GM18502 (cell line): ENCODE measurements at regions not wholly inside any gene's neighbourhood (a gene's known extent, or its start where the extent isn't known, plus 50 kb on each side); places are given as distances from the start of the nearest gene placed in this dataset.

ENCODE experiments used
- ATAC-seq: cut with Tn5 transposase; IDR thresholded peaks from one replicate; pipeline ENCODE4 v1.9.1; 2021; ENCODE audit warnings: mild to moderate bottlenecking; ENCODE audit not compliant: unreplicated experiment, poor library complexity

DNA sequence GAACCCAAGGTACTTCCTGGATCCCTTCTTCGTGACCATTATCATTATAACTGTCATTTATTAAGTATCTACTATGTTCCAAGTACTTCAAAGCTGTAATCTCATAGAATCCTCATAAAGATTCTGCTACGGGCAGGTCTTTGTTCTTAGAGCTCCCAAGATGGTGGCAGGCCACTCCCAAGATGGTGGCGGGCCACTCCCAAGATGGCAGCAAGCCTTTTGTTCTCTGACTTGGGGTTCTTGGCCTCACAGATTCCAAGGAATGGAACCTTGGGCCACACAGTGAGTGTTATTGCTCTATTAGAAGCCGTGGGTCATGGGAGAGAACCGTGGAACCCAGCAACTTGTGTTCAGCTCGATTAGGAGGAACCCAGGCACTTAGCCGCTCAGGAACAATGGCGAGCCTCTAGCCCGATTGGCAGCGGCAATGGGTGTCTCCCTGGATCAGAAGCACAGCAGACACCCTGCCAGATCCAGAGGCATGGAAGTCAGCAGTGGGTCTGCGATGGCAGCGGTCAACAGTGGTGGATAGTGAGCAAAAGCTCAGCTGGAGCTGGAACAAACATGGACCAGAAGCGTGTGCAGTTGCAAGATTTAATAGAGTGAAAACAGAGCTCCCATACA is 193.7 kb upstream of the BTG1 start:
- ATAC-seq, result no peak

DNA sequence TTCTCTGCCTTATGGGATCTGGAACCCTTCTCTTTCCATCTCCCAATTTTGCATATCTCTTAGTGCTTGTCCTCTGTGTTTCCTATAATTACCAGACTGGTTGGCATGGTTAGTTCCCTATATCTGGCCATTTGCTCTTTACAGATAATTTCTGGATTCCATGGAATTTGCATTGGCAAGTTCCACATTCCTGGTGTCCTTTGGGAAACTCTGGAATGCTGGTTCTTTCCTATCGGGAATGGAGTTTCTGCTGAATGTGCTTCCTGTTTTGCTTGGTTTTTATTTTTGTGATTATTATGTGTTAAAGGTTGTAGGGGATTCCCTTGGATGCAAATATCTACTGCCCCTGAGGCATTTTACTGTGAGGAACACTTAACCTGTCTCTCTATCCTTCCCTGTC is 193.0 kb upstream of the BTG1 start:
- no peak for ATAC-seq

DNA sequence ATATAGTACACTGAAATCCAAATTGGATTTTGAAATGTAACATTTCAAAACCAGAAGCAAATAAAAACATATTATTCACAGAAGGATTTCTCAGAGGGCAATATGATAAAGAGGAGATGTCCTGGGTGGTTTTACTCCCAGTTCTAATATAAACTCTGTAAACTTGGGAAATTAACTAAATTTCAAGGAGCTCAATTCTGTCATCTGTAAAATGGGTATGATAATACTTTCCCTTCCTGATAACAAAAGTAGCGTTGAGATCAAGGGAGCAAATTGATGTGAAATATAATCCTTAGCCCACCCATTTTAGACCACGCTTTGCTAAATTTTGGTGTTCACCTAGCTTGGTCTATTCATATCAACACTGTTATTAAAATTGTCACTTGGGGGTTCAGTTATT is 192.5 kb upstream of the BTG1 start:
- no peak for ATAC-seq

DNA sequence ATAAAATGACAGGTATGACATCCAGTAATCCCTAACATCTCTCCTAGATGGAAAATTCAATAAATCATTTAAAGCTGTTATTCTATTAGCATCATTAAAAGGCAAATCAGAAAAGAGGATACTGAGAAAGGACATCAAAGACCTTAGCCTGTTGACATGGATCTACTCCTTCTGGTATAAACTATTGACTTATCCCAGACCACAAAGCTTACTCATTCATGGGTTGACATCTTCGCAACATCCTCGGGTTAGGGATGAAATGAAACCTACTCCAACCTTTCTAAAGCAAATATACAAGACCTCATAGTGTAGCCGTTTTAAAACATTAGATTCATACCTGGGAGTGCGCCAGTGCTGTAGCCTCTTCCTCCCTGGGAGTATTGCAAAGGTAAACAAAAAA is 191.5 kb upstream of the BTG1 start:
- ATAC-seq, result no peak

DNA sequence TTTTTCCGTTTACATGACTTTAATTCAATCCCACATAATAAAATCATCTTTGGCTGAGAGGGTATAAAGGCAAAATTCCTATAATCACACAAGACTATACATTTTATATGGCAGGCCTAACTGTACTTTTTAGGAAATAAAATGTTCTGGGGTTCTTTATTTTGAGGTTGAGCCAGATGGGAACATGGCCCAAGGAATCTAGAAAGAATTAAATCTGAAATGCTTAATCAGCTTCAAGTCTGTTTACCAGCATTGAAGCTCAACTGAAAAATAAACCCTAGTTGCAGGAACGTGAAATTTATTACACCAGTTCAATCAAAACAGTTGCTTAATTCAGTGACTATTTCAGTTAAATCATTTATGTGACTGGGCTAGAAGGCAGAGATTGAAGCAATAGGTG is 191.0 kb upstream of the BTG1 start:
- no peak for ATAC-seq

DNA sequence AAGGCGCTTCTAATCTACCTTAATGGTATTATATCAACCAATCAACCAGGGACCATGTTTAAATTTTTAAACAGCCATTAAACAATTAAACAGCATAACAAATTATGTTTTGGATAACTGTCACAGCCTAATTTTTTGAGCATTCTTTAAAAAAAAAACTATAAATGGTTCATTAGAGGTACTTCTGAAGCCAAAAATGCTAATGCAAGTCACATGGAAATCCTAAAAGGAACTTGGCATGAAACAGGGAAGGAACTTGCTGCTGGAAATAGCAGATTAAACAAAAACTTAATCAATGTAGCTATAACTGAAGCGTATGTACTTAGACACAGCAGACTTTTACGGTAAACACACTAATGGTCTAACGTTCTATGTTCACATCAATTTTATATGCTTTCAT is 190.2 kb upstream of the BTG1 start:
- ATAC-seq, result no peak

DNA sequence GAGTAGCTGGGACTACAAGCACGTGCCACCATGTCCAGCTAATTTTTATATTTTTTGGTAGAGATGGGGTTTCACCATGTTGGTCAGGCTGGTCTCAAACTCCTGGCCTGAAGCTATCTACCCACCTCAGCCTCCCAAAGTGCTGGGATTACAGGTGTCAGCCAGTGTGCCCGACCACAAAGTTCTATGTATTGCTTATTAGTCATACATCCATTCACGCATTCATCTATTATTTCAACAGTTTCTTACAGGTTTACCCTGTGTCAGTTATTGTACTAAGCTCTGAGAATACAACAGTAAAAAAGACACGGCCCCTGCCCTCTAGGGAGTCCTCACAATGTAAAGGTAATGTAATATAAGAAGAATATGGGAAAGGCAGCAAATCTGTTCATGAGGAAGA is 188.9 kb upstream of the BTG1 start:
- ATAC-seq, result no peak

DNA sequence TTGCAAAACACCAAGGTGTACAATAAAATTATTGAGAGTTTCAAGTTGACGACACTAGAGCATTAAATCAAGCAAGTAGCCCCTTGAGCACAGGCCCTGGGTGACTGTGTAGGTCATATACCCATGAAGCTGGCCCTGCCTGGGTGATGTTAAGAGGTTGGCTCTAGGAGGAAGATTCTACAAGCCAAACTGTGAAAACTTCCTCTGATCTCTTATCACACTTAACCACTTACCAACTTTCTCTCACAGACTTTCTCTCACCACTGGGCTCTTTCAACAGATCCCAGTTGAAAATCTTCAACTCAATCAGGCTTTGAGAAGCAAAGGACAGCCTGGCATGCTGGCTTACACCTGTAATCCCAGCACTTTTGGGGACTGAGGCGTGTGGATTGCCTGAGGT is 186.9 kb upstream of the BTG1 start:
- no peak for ATAC-seq

DNA sequence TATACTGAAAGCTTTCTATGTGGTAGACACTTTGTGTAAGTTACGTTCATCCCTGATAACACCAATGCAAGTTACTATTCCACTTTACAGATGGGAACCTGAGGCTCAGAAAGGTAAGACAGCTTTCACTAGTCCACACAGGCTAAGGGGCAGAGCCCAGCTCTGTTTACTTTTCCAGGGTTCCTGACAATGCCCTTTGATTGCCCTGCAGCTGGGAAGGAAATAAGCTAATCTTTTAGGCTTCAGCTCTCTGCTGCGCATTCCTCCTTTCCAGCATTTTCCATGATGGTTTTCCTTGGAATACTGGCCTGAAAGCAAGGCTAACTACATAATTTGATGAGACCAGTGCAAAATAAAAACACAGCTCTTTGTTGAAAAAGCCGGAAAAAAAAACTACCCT is 185.7 kb upstream of the BTG1 start:
- ATAC-seq, result no peak

DNA sequence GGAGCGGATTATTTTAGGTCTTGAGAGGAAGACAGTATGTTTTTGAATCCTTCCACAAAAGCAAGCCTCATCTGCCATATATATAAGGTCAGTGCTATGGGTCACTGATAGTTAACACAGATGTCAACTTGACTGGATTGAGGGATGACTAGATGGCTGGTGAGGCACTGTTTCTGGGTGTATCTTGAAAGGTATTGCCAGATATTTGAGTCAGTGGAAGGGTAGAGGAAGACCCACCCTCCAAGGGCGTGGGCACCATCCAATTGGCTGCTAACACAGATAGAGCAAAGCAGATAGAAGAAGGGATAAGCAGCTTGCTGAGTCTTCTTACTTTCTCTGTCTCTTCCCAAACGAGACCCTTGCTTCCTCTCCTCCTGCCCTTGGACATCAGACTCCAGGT is 185.0 kb upstream of the BTG1 start:
- no peak for ATAC-seq

DNA sequence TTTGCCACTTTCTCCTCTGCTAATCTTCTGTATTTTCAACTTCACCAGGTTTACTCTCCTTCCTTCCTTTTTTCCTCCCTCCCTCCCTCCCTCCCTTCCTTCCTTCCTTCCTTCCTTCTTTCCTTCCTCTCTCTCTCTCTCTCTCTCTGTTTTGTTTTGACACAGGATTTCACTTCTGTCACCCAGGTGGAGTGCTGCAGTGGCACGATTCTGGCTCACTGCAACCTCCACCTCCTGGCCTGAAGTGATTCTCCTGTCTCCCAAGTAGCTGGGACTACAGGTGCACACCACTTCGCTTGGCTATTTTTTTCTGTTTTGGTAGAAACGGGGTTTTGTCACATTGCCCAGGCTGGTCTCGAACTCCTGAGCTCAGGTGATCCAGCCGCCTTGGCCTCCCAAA is 181.2 kb upstream of the BTG1 start:
- no peak for ATAC-seq

DNA sequence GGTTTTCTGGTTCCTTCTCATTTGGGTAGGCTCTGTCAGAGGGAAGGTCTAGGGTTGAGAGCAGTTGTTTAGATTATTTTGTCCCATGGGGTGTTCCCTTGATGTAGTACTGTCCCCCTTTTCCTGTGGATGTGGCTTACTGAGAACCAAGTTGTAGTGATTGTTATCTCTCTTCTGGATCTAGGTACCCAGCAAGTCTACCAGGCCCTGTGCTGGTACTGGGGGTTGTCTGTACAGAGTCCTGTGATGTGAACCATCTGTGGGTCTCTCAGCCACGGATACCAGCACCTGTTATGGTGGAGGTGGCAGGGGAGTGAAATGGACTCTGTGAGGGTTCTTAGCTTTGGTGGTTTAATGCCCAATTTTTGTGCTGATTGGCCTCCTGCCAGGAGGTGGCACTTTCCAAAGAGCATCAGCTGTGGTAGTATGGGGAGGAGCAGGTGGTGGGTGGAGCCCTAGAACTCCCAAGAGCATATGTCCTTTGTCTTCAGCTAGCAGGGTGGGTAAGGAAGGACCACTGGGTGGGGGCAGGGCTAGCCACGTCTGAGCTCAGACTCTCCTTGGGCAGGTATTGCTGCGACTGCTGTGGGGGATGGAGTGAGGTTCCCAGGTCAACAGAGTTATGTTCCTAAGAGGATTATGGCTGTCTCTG is 179.3 kb upstream of the BTG1 start:
- ATAC-seq, result no peak

DNA sequence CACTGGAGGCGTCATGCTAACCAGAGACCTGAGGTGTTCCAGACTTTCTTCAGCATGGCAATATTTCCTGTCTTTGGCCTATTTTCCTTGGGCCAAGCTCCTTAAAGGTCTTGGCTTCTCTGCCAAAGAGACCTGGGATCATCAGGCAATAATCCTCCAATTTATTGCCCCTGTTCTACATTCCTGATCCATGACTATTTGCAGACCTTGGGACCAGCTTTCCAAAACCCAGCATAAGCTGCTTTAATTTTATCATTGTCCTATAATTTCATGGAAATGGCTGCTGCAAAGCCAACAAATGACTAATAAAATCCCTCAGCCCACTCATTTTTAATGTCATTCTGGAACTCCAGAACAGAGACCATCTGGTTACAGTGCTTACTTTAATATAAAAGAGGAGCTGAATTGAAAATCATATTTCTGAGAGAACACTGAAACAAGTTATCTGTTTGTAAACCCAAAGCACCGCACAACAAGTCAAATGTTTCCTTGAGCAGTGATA is 166.9 kb upstream of the BTG1 start:
- no peak for ATAC-seq

DNA sequence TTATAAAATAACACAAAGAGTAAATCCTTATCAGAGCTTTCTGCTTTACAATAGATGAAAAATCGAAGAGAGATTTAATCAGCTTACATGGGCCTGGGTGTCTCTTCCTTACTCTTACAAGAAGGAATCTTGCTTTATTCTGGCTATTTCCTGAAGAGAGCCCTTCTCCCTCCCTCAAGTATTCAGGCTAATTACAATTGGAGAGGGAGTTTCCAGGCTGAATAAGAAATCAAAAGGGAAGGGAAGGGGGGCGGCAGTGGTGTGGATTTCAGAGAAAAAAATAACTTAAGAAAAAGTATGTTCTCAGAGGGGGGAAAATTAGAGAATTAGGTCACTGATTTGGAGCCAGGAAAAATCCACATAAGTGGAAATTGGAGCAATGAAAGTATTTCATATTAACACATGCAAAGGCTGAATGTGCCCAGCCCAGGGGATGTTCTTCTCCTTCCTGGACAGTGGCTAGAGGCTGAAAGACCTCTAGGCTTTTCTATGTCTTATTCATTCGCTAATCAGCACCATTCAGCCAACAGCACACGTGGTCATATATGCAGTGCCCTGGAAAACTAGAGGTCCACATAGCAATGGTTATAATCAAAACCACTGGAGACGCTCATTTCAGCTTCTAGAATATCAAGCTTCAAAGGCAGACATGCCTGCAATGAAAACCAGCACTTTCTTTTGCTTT is 158.9 kb upstream of the BTG1 start:
- ATAC-seq, result no peak

DNA sequence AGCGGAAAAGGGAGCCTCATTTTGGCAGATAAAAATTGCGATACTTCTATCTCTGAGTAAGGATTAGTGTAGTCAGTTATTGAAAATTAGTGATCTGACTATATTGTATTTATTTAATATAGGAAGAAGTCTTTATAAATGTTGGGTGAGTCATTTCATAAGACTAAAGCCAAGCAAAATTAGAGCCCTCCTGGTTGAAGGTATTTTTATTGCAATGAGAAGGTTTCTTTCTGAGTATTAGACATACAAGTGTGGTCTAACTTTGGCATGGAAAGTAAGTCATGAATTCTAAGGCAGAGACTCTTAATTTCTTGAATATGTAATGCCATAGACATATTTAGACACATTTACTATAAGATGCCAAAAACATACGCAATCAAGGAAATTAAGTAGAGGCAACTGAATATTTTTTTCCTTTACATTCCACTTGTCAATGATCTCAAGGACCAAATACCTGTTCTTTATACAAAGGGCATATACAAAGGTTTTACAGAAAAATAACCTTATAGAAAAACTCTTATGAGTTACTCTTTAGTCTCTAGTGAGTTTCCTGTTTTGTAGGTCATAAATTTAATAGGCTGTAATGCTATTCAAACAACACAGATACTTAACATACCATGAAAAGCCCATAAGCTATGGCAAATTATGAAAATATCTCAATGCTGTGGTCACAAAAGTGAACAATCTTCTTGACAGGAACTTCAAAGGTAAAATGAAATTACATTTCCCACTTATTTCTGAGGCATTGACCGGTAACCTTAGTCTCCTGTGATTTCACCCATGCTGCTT is 156.6 kb upstream of the BTG1 start:
- no peak for ATAC-seq

DNA sequence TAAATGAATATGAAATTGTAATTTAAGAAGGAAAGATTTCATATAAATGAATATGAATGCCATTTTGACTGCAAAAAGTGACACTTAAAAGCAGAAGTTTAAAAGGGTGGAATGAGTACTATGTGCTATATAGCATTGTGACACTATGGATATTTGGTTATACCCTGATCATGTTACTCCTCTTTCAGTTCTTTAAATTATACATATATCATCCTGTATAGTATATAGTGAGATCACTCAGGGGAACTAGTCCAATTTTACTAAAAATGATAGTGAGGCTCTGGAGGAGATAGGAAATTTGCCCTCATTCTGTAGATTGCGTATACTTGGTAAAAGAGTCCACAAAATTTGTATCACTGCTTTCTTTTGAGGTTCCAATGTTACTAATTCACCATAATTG is 155.7 kb upstream of the BTG1 start:
- ATAC-seq, result no peak

DNA sequence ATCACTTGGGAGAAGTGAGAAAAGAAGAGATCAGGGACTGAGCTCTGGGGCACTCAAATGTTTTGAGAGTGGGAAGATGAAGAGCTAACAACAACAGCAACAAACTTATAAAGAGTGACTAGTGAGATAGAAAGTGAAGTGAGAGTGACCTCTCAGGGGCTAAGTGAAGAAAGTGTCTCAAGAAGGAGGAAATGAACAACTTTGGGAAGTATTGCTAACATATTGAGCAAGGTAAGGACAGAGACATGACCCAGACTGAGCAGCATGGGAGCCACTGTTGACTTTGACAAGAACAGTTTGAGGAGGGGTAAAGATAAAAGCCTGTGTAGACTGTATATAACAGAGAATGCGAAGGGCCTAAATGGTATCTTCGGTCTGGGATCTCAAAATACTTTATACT is 155.1 kb upstream of the BTG1 start:
- ATAC-seq, result no peak

DNA sequence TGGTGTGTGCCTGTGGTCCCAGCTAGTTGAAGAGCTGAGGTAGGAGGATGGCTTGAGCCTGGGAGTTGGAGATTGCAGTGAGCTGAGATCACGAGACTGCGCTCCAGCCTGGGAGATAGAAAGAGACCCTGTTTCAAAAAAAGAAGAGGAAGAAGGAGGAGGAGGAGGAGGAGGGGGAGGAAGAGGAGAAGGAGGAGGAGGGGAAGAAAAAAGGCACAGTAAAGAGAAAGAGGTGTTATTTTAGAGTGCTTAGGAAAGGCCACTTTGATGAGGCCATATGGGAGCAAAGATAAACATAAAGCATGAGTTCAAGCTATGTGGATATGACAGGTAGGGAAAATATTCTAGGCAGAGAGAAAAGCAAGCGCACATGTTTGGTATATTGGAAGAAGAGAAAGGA is 154.1 kb upstream of the BTG1 start:
- no peak for ATAC-seq

DNA sequence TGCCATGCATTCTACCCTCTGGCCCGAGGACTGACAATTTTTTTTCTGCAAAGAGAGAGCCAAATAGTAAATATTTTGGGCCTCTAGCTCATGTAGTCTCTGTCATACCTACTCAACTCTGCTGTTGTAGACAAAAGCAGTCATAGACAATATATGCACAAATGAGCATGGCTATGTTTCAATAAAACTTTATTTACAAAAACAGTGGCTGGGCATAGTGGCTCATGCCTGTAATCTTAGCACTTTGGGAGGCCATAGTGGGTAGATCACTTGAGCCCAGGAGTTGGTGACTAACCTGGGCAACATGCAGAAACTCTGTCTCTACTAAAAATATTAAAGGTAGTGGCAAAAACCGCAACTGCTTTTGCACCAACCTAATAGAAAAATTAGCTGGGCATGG is 153.7 kb upstream of the BTG1 start:
- no peak for ATAC-seq

DNA sequence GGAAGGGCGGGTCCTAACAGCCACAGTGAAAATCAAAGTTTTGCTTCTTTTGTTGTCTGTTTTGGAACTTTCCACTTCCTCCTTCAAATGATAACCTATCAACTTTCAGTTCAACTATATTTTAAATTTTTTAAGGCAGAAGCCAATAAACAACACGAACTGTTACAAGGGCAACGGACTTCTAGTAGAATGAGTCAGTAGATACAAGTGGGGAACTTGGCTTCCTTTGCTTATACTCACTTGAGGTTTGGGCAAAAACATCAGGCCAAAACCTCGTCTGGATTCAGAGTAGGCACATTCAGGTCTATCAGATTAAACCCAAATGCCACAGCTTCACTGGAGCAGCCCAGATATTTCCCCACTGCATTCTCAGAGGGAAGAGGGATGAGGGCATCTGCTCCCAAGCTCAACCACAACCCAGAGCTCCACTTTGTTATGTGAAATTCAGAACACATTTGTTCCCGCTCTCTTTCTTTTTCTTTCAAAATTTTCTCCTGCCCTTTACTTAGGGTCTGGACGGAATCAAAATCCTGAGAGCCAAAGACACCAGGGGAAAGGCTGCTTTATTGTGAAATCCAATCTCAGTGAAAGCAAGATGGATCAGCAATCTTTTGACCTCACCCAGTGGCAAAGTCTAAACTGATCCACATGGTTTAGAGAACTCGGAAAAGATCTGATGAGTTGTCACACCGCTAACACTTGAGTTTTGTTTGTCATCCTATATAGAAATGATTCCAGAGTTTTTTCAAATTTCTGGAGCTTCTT is 152.5 kb upstream of the BTG1 start:
- ATAC-seq, result no peak
